Activated naive CD4-positive, alpha-beta T cell treated with anti-CD3 and anti-CD28 coated beads, Interleukin-2, amount 50 U/mL, for 24 hours (primary cell): ENCODE measurements at regions not wholly inside any gene's neighbourhood (a gene's known extent, or its start where the extent isn't known, plus 50 kb on each side); places are given as distances from the start of the nearest gene placed in this dataset.
"Not testable (repeated sequence)": the region's sequence is repeated elsewhere in the genome, so short reads cannot be mapped to it uniquely, and the experiment has no call there.

Experiments
- H3K27ac Mint-ChIP-seq: one replicate; pipeline ENCODE4 v1.8.0; 2021; ENCODE audit warnings: mild to moderate bottlenecking, mixed read lengths
- H3K27me3 Mint-ChIP-seq: one replicate; pipeline ENCODE4 v1.8.0; 2021; ENCODE audit warnings: mixed read lengths
- H3K36me3 Mint-ChIP-seq: one replicate; pipeline ENCODE4 v1.8.0; 2021; ENCODE audit warnings: mixed read lengths
- H3K4me1 Mint-ChIP-seq: one replicate; pipeline ENCODE4 v1.8.0; 2021; ENCODE audit warnings: mixed read lengths
- H3K4me3 Mint-ChIP-seq: one replicate; pipeline ENCODE4 v1.8.0; 2021; ENCODE audit warnings: mild to moderate bottlenecking, mixed read lengths
- H3K9me3 Mint-ChIP-seq: one replicate; pipeline ENCODE4 v1.8.0; 2021; ENCODE audit warnings: mixed read lengths

DNA sequence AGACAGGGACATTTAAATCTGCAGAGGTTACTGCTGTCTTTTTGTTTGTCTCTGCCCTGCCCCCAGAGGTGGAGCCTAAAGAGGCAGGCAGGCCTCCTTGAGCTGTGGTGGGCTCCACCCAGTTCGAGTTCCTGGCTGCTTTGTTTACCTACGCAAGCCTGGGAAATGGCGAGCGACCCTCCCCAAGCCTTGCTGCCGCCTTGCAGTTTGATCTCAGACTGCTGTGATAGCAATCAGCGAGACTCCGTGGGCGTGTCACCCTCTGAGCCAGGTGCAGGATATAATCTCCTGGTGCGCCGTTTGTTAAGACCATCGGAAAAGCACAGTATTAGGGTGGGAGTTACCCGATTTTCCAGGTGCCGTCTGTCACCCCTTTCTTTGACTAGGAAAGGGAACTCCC is 93.3 kb downstream of the ANKRD30BL start:
- H3K4me3 Mint-ChIP-seq, H3K36me3 Mint-ChIP-seq, H3K9me3 Mint-ChIP-seq, H3K27me3 Mint-ChIP-seq, H3K27ac Mint-ChIP-seq, H3K4me1 Mint-ChIP-seq: not testable (repeated sequence)

DNA sequence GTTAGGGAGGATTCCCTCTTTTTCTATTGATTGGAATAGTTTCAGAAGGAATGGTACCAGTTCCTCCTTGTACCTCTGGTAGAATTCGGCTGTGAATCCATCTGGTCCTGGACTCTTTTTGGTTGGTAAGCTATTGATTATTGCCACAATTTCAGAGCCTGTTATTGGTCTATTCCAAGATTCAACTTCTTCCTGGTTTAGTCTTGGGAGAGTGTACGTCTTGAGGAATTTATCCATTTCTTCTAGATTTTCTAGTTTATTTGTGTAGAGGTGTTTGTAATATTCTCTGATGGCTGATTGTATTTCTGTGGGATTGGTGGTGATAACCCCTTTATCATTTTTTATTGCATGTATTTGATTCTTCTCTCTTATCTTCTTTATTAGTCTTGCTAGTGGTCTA is 96.4 kb downstream of the ANKRD30BL start:
- not testable (repeated sequence) for H3K27ac Mint-ChIP-seq, H3K4me1 Mint-ChIP-seq, H3K27me3 Mint-ChIP-seq, H3K36me3 Mint-ChIP-seq, H3K9me3 Mint-ChIP-seq, H3K4me3 Mint-ChIP-seq

DNA sequence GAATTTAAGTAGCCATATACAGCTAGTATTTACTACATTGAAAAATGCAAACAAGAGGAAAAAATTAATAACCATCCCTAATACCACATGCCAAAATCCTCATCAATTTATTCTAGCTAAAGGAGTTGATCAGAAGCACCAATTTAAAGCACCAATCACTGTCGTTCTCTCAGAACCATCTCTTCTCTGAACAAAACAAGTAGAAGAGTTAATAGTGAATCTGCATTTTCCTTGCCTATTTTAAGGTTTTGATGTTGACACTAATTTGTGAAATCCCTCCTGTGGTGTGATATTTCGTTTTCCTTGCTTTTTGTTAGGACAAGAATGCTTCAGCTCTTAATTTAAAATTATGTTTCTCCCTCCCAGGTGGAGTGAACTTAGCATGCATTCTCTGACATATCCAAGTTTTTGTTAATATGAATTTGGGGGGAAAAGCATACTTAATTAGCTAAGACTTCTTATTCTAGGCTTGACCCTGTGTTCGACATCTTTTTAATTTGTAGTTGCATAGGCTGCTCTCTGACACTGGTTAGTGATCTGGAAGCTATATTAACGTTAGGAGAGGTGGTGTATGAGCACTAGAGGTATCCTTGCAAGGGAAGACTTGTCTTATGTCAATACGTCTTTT is 122.0 kb downstream of the ANKRD30BL start:
- H3K4me1 Mint-ChIP-seq, H3K4me3 Mint-ChIP-seq, H3K36me3 Mint-ChIP-seq, H3K27ac Mint-ChIP-seq: not testable (repeated sequence)
- Mint-ChIP-seq H3K27me3 (peaks cover 35% of the 10 kb centered on the region), H3K9me3 (peaks cover 13% of the 10 kb centered on the region)

DNA sequence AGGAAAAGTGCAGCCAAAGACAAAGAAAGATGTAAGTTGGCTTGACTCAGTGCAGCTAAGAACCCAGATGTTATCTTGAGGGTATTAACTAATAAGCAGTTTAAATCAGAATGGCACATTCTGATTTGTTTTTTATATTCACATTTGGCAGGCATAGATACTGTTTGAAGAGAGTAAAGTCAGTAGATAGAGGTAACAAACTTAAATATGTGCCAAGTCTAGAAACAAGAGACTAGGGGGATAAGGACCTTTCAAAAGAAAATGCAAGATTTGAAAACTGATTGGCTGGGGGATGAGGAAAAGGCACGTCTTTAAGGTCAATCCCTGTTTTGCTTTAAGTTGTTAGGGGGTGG is 122.9 kb downstream of the ANKRD30BL start:
- peak overlapping the region; percentile 35 for H3K4me3 Mint-ChIP-seq
- H3K27ac Mint-ChIP-seq, H3K36me3 Mint-ChIP-seq, H3K4me1 Mint-ChIP-seq: not testable (repeated sequence)
- H3K27me3 Mint-ChIP-seq: peaks cover 32% of the 10 kb centered on the region
- H3K9me3 Mint-ChIP-seq: peaks cover 13% of the 10 kb centered on the region

DNA sequence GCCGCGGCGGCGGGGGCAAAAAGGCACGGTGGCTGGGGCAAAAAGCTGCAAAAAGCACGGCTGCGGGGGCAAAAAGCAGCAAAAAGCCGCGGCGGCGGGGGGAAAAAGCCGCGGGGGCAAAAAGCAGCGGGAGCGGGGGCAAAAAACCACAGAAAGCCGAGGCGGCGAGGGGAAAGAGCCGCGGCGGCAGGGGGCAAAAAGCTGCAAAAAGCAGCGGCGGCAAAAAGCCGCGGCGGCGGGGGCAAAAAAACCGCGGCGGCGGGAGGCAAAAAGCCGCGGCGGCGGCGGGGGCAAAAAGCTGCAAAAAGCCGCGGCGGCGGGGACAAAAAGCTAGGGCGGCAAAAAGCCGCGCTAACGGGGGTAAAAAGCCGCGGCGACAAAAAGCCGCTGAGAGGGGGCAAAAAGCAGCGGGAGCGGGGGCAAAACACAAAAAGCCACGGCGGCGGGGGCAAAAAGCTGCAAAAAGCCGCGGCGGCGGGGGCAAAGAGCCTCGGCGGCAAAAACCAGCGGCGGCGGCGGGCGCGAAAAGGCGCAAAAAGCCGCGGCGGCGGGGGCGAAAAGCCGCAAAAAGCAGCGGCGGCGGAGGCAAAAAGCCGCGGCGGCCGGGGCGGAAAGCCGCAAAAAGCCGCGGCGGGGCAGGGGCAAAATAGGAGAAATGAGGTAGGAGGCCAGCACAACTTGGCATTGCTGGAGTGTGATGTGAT is 123.4 kb downstream of the ANKRD30BL start:
- peaks cover 6% of the 10 kb centered on the region for H3K4me1 Mint-ChIP-seq
- peaks cover 13% of the 10 kb centered on the region for H3K9me3 Mint-ChIP-seq
- H3K36me3 Mint-ChIP-seq: no peaks in the 10 kb centered on the region
- no peak overlapping the region for H3K27ac Mint-ChIP-seq
- H3K27me3 Mint-ChIP-seq: peaks cover 31% of the 10 kb centered on the region
- peak overlapping the region; percentile 45 for H3K4me3 Mint-ChIP-seq

DNA sequence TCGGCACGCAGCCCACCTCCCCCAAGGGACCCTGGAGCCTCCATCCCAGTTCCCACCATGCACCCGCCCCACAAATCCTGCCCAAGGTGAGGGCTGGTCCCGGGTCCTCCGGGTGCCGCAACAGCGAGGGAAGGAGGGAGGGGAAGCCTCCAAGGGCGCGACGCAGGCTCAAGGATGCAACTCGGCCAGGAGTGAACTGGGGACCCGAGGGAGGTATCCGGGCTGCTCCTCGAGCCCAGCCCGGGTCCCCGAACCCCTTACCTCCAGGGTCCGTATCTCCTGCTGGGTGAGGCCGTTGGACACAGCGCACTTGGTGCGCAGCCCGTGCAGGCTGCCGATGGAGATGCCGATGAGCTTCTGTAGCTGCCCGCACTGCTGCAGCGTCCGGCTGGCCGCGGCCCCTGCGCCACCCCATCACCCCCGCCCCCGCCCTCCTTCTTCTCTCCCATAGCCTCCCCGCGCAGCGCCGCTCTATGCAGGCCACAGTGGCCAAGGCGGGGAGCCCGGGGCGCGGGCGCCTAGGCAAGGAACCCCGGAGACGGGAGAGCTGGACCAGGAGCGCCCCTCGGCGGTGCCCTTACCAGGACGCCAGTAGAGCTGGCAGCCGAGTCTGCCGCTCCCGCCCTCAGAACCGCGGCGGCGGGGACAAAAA is 124.1 kb downstream of the ANKRD30BL start:
- Mint-ChIP-seq H3K4me1 (peaks cover 6% of the 10 kb centered on the region), H3K27me3 (peaks cover 29% of the 10 kb centered on the region), H3K4me3 (peak overlapping the region; percentile 45), H3K27ac (no peak overlapping the region), H3K9me3 (peaks cover 12% of the 10 kb centered on the region), H3K36me3 (no peaks in the 10 kb centered on the region)

DNA sequence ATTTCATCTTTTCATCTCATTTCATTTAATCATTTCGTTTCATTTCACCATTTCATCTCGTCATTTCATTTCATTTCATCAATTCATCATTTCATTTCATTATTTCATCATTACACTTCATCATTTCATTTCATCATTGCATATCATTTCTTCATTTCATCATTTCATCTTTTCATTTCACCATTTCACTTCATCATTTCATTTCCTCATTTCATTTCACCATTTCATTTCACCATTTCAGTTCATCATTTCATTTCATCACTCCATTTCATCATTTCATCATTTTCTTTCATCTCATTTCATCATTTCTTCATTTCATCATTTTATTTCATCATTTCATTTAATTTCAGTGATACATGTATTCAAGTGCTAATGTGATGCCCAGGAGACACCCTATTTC is 127.1 kb downstream of the ANKRD30BL start:
- no peak overlapping the region for H3K4me3 Mint-ChIP-seq
- H3K27me3 Mint-ChIP-seq: peaks cover 13% of the 10 kb centered on the region
- H3K9me3 Mint-ChIP-seq: peaks cover 5% of the 10 kb centered on the region
- no peaks in the 10 kb centered on the region for H3K36me3 Mint-ChIP-seq
- peaks cover 6% of the 10 kb centered on the region for H3K4me1 Mint-ChIP-seq
- H3K27ac Mint-ChIP-seq: no peak overlapping the region

DNA sequence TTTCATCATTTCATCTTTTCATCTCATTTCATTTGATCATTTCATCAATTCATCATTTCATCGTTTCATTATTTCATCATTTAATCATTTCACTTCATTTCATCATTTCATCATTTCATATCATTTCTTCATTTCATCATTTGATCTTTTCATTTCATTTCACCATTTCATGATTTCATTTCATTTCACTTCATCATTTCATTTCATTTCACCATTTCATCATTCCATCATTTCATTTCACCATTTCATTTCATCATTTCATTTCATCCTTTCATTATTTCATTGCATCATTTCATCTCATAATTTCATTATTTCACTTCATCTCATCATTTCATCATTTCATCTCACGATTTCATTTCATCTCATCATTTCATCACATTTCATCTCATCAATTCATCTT is 127.8 kb downstream of the ANKRD30BL start:
- peaks cover 3% of the 10 kb centered on the region for H3K4me1 Mint-ChIP-seq
- peaks cover 5% of the 10 kb centered on the region for H3K9me3 Mint-ChIP-seq
- H3K36me3 Mint-ChIP-seq: no peaks in the 10 kb centered on the region
- H3K4me3 Mint-ChIP-seq: no peak overlapping the region
- peaks cover 8% of the 10 kb centered on the region for H3K27me3 Mint-ChIP-seq
- no peak overlapping the region for H3K27ac Mint-ChIP-seq

DNA sequence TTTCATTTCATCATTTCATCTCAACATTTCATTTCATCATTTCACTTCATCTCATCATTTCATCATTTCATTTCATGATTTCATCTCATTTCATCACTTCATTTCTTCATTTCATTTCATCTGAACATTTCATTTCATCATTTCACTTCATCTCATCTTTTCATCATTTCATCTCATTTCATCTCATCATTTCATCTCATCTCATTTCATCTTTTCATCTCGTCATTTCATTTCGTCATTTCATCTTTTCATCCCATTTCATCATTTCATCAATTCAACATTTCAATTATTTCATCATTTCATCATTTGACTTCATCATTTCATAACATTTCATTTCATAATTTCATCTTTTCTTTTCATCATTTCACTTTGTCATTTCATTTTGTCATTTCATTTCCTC is 128.4 kb downstream of the ANKRD30BL start:
- Mint-ChIP-seq H3K27me3 (peaks cover 4% of the 10 kb centered on the region), H3K4me3 (no peak overlapping the region), H3K9me3 (peaks cover 5% of the 10 kb centered on the region), H3K4me1 (no peaks in the 10 kb centered on the region), H3K36me3 (no peaks in the 10 kb centered on the region), H3K27ac (no peak overlapping the region)

DNA sequence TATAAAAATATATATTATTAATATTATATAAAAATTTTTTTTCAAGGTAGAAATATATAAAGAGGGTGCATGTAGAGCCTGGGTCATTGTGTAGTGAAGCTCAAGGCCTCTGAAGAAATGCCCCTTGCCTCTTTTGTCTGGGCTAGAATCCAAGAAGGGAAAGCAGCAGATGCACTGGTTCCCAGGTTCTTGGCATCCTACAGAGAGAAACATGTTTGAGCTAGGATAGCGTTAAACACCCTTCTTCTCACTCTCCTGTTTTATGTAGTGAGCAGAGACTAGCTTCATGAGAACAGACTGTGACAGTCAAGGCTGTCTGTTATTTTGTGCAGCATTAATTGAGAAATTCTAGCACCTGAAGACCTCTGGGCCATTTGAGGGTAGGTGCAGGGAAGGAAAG is 149.7 kb downstream of the ANKRD30BL start:
- not testable (repeated sequence) for H3K9me3 Mint-ChIP-seq, H3K27ac Mint-ChIP-seq, H3K4me3 Mint-ChIP-seq, H3K36me3 Mint-ChIP-seq, H3K4me1 Mint-ChIP-seq
- H3K27me3 Mint-ChIP-seq: peaks cover 30% of the 10 kb centered on the region

DNA sequence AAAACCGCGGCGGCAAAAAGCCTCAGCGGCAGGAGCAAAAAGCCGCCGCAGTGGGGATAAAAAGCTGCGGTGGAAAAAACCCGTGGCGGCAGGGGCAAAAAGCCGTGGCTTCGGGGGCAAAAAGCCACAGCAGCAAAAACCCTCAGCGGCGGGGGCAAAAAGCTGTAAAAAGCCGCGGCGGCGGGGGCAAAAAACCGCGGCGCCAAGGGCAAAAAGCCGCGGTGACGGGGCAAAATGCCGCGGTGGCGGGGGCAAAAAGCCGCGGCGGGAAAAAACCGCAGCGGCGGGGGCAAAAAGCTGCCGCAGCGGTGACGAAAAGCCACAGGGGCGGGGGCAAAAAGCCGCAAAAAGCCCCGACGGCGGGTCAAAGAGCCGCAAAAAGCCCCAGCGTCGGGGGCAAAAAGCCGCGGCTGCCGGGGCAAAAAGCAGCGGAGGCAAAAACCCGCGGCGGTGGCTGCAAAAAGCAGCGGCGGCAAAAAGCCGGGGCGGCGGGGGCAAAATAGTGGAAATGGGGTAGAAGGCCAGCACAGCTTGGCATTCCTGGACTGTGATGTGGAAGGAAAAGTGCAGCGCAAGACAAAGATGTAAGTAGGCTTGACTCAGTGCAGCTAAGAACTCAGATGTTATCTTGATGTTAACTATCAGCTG is 151.8 kb downstream of the ANKRD30BL start:
- peaks cover 38% of the 10 kb centered on the region for H3K27me3 Mint-ChIP-seq
- H3K27ac Mint-ChIP-seq: no peak overlapping the region
- H3K4me1 Mint-ChIP-seq: no peaks in the 10 kb centered on the region
- H3K36me3 Mint-ChIP-seq: peaks cover 2% of the 10 kb centered on the region
- peaks cover 10% of the 10 kb centered on the region for H3K9me3 Mint-ChIP-seq
- H3K4me3 Mint-ChIP-seq: no peak overlapping the region

DNA sequence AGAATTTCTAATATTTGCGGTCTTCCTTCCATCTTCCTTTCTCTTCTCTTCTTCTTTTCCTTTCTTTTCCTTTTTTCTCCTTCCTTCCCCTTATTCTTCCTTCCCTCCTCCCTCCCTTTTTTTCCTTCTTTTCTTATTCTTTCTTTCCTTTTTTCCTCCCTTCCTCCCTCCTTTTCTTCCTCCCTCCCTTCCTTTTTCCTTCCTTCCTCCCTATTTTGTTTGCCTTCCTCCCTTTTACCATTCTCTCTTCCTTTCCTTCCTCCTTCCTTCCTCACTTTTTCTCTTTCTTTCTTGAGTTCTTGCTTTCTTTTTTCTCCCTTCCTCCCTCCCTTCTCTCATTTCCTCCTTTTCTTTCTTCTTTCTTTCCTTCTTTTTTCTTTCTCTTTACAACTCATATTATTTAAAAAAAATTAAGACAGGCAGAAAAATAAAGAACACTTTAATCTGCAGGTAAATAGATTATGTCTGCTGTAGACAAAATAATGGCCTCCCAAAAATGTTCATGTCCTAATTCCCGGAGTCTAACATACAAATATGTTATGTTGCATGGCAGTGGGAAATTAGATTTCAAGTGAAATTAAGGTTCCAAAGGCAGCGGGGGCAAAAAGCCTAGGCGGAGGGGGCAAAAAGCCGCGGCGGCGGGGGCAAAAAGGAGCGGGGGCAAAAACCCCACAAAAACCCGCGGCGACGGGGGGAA is 152.4 kb downstream of the ANKRD30BL start:
- Mint-ChIP-seq H3K27ac (no peak overlapping the region), H3K27me3 (peaks cover 41% of the 10 kb centered on the region), H3K9me3 (peaks cover 15% of the 10 kb centered on the region), H3K4me3 (no peak overlapping the region), H3K36me3 (peaks cover 2% of the 10 kb centered on the region), H3K4me1 (no peaks in the 10 kb centered on the region)

DNA sequence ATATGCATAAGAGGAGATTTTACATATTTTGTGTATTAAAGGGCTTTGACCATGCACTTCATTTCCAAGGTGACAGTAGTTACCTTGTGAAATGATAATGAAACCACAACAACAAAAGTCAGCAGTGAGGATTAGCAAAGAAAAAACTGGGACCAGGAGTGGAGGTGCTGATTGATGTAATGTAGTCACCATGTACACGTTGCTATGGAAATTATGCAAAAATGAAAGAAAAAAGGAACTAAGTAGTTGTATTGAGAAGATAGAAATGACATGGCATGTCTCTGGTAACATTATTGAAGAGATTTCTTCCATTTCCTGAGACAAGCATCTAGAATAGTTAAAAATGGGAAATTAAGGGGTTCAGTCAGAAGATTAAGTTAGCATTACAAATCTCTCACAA is 171.0 kb downstream of the ANKRD30BL start:
- not testable (repeated sequence) for H3K4me3 Mint-ChIP-seq, H3K27me3 Mint-ChIP-seq, H3K36me3 Mint-ChIP-seq, H3K27ac Mint-ChIP-seq, H3K4me1 Mint-ChIP-seq, H3K9me3 Mint-ChIP-seq

DNA sequence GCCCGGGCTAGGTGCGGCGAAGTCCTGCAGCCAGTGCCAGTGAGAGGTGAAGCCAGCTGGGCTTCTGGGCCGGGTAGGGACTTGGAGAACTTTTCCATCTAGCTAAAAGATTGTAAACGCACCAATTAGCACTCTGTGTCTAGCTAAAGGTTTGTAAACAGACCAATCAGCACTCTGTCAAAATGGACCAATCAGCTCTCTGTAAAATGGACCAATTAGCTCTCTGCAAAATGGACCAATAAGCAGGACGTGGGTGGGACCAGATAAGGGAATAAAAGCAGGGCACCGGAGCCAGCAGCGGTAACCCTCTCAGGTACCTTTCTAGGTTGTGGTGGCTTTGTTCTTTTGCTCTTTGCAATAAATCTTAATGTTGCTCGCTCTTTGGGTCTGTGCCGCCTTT is 195.1 kb downstream of the ANKRD30BL start:
- not testable (repeated sequence) for H3K4me3 Mint-ChIP-seq, H3K9me3 Mint-ChIP-seq, H3K36me3 Mint-ChIP-seq, H3K27ac Mint-ChIP-seq, H3K4me1 Mint-ChIP-seq, H3K27me3 Mint-ChIP-seq

DNA sequence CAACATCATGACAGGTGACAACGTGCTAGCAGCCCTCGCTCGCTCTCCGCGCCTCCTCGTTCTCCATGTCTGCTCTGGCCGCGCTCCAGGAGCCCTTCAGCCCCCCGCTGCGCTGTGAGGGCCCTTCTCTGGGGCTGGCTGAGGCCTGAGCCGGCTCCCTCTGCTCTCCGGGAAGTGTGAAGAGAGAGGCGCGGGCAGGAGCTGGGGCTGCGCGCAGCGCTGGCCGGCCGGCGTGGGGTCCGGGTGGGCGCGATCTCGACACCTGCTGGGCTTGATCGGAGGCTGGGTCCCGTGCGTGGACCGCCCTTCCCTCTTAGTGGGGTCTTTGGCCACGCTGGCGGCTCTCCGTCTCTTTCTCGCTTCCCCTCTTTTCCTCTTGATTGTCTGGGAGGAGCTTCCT is 195.5 kb downstream of the ANKRD30BL start:
- Mint-ChIP-seq H3K9me3 (no peaks in the 10 kb centered on the region), H3K4me3 (no peak overlapping the region), H3K27ac (no peak overlapping the region), H3K4me1 (no peaks in the 10 kb centered on the region), H3K36me3 (no peaks in the 10 kb centered on the region), H3K27me3 (no peaks in the 10 kb centered on the region)
